RWPE1 (cell line): ENCODE measurements at regions not wholly inside any gene's neighbourhood (a gene's known extent, or its start where the extent isn't known, plus 50 kb on each side); places are given as distances from the start of the nearest gene placed in this dataset.

Experiments
- CTCF ChIA-PET: fragments of 350-600 bp; sonication (Branson Sonifier 250); formaldehyde crosslinking; extraction: SDS; loops from one replicate; lab custom pipeline; 2021; lab: Yijun Ruan, JAX
- POLR2A ChIA-PET: fragments of 400-600 bp; formaldehyde crosslinking; extraction: SDS; loops from one replicate; lab custom pipeline; 2020; ENCODE audit warnings: antibody characterized with exemption; ENCODE audit not compliant: low non-redundant PET; lab: Yijun Ruan, JAX
- DNase-seq: peaks from one replicate; pipeline ENCODE4 v3.0.0; 2012; ENCODE audit warnings: low spot score
- H3K27ac ChIP-seq: fragments of 450-650 bp; 2 replicates; pipeline ENCODE4 v1.5.1; 2017
- CTCF ChIP-seq: fragments of 450-650 bp; conservative IDR thresholded peaks from 2 replicates; pipeline ENCODE4 v1.5.1; 2017; ENCODE audit warnings: low read depth, mild to moderate bottlenecking

- POLR2A ChIA-PET: no interaction called here
- no peak for DNase-seq
- no peak for TF ChIP-seq CTCF
- CTCF ChIA-PET: no interaction called here
- no peak overlapping the region for H3K27ac ChIP-seq
Measured at GRCh38 chr7:26598867-26599266, 265.5 kb downstream of the SKAP2 start.

- ChIA-PET CTCF (interaction anchor here (0.5 to 0.6 kb wide), 2 partner anchors 22 to 233 kb away, joined by 3 read pairs; no protein-coding TSS in a partner anchor), POLR2A (no interaction called here)
- no peak overlapping the region for H3K27ac ChIP-seq
- TF ChIP-seq CTCF: no peak
- no peak for DNase-seq
Measured at GRCh38 chr7:26599982-26600381, 264.4 kb downstream of the SKAP2 start.

- H3K27ac ChIP-seq: no peak overlapping the region
- CTCF ChIA-PET: interaction anchor here (0.6 kb wide), 1 partner anchor 22 kb away, joined by 3 read pairs; no protein-coding TSS in a partner anchor
- POLR2A ChIA-PET: no interaction called here
- DNase-seq: no peak
- no peak for TF ChIP-seq CTCF
Measured at GRCh38 chr7:26600411-26600810, 264.0 kb downstream of the SKAP2 start.

GRCh38 chr7:26603631-26604030 lies 260.8 kb downstream of the SKAP2 start:
- no peak overlapping the region for H3K27ac ChIP-seq
- no peak for TF ChIP-seq CTCF
- CTCF ChIA-PET: interaction anchor here (0.7 kb wide), 1 partner anchor 794 kb away, joined by 3 read pairs; no protein-coding TSS in a partner anchor
- POLR2A ChIA-PET: no interaction called here
- peak; percentile 75 for DNase-seq

GRCh38 chr7:26608402-26608801 lies 256.0 kb downstream of the SKAP2 start:
- CTCF ChIA-PET: no interaction called here

GRCh38 chr7:26609082-26609481 lies 255.3 kb downstream of the SKAP2 start:
- CTCF ChIA-PET: no interaction called here
- POLR2A ChIA-PET: no interaction called here
- H3K27ac ChIP-seq: no peak overlapping the region
- TF ChIP-seq CTCF: no peak
- no peak for DNase-seq

More at GRCh38 chr7:26608402-26608801, 256.0 kb downstream of the SKAP2 start:
- POLR2A ChIA-PET: no interaction called here
- TF ChIP-seq CTCF: no peak
- DNase-seq: no peak
- no peak overlapping the region for H3K27ac ChIP-seq
